ENCODE measurements at regions not wholly inside any gene's neighbourhood (a gene's known extent, or its start where the extent isn't known, plus 50 kb on each side); places are given as distances from the start of the nearest gene placed in this dataset.

GRCh38 chr12:5295151-5295550 is 136.8 kb upstream of the NTF3 start:
- Histone ChIP-seq H3K4me1 (ENCODE audit: insufficient read depth, low read length) (no peaks in the 10 kb centered on the region), H3K27me3 (ENCODE audit: low read length) (no peaks in the 10 kb centered on the region), H3K79me2 (ENCODE audit: low read length) (no peaks in the 10 kb centered on the region), H3K9me2 (replicated peaks; ENCODE audit: low read length) (no peaks in the 10 kb centered on the region), H3K27ac (ENCODE audit: low read length) (no peak overlapping the region), H4K20me1 (ENCODE audit: low read length) (no peaks in the 10 kb centered on the region), H3K36me3 (ENCODE audit: low read depth, low read length) (no peaks in the 10 kb centered on the region), H3K9me3 (ENCODE audit: low read length) (no peaks in the 10 kb centered on the region), H2AFZ (ENCODE audit: low read length) (no peak overlapping the region), H3K4me3 (ENCODE audit: low read length) (no peak overlapping the region), H3K4me2 (ENCODE audit: low read length) (no peak overlapping the region), H3F3A (ENCODE audit: low read length, unreplicated experiment) (no peaks in the 10 kb centered on the region), H3K9ac (ENCODE audit: low read length) (no peak overlapping the region)
- DNase-seq, result no peak
- ATAC-seq, result no peak
- POLR2A ChIA-PET (ENCODE audit: unreplicated experiment), result no interaction called here
- CTCF ChIA-PET, result no interaction called here
- intact Hi-C loops (cut with micrococcal nuclease), result no loop called here
- BruUV-seq (replicated peaks), result no TSS peak
- TF ChIP-seq EZH2phosphoT487 (IDR thresholded peaks at IDR 0.05; ENCODE audit: borderline replicate concordance, low read length) (no peak), EZH2 (IDR thresholded peaks at IDR 0.05; ENCODE audit: low read length, unreplicated experiment) (no peak), CTCF (conservative IDR thresholded peaks at IDR 0.05; ENCODE audit: low read depth, low read length) (no peak)

- Histone ChIP-seq H3K9ac (ENCODE audit: low read length) (no peak overlapping the region), H3F3A (ENCODE audit: low read length, unreplicated experiment) (no peaks in the 10 kb centered on the region), H4K20me1 (ENCODE audit: low read length) (no peaks in the 10 kb centered on the region), H3K9me2 (replicated peaks; ENCODE audit: low read length) (no peaks in the 10 kb centered on the region), H3K4me1 (ENCODE audit: insufficient read depth, low read length) (no peaks in the 10 kb centered on the region), H3K36me3 (ENCODE audit: low read depth, low read length) (no peaks in the 10 kb centered on the region), H3K9me3 (ENCODE audit: low read length) (no peaks in the 10 kb centered on the region), H3K27me3 (ENCODE audit: low read length) (no peaks in the 10 kb centered on the region), H3K4me3 (ENCODE audit: low read length) (no peak overlapping the region), H3K27ac (ENCODE audit: low read length) (no peak overlapping the region), H2AFZ (ENCODE audit: low read length) (no peak overlapping the region), H3K79me2 (ENCODE audit: low read length) (no peaks in the 10 kb centered on the region), H3K4me2 (ENCODE audit: low read length) (no peak overlapping the region)
- ChIA-PET CTCF (no interaction called here), POLR2A (ENCODE audit: unreplicated experiment) (no interaction called here)
- BruUV-seq (replicated peaks), result no TSS peak
- DNase-seq (no peak), ATAC-seq (no peak)
- intact Hi-C loops (cut with micrococcal nuclease), result no loop called here
- no peak for TF ChIP-seq CTCF (conservative IDR thresholded peaks at IDR 0.05; ENCODE audit: low read depth, low read length)
Measured at GRCh38 chr12:5295996-5296395, 135.9 kb upstream of the NTF3 start.

GRCh38 chr12:5301539-5301938 is 130.4 kb upstream of the NTF3 start:
- Histone ChIP-seq H3K9me3 (ENCODE audit: low read length) (no peaks in the 10 kb centered on the region), H3K9ac (ENCODE audit: low read length) (no peak overlapping the region), H3K27ac (ENCODE audit: low read length) (no peak overlapping the region), H3K4me1 (ENCODE audit: insufficient read depth, low read length) (no peaks in the 10 kb centered on the region), H3K4me3 (ENCODE audit: low read length) (no peak overlapping the region), H3K27me3 (ENCODE audit: low read length) (no peaks in the 10 kb centered on the region), H4K20me1 (ENCODE audit: low read length) (no peaks in the 10 kb centered on the region), H3K79me2 (ENCODE audit: low read length) (no peaks in the 10 kb centered on the region), H2AFZ (ENCODE audit: low read length) (no peak overlapping the region), H3F3A (ENCODE audit: low read length, unreplicated experiment) (no peaks in the 10 kb centered on the region), H3K4me2 (ENCODE audit: low read length) (no peak overlapping the region), H3K36me3 (ENCODE audit: low read depth, low read length) (no peaks in the 10 kb centered on the region), H3K9me2 (replicated peaks; ENCODE audit: low read length) (no peaks in the 10 kb centered on the region)
- POLR2A ChIA-PET (ENCODE audit: unreplicated experiment), result no interaction called here
- TF ChIP-seq CTCF (conservative IDR thresholded peaks at IDR 0.05; ENCODE audit: low read depth, low read length), result no peak
- no peak for TF ChIP-seq EZH2 (IDR thresholded peaks at IDR 0.05; ENCODE audit: low read length, unreplicated experiment)
- TF ChIP-seq EZH2phosphoT487 (IDR thresholded peaks at IDR 0.05; ENCODE audit: borderline replicate concordance, low read length), result no peak
- intact Hi-C loops (cut with micrococcal nuclease), result no loop called here
- CTCF ChIA-PET, result no interaction called here
- no peak for DNase-seq
- no TSS peak for BruUV-seq (replicated peaks)
- ATAC-seq, result no peak
